ENCODE measurements at regions not wholly inside any gene's neighbourhood (a gene's known extent, or its start where the extent isn't known, plus 50 kb on each side); places are given as distances from the start of the nearest gene placed in this dataset.

DNA sequence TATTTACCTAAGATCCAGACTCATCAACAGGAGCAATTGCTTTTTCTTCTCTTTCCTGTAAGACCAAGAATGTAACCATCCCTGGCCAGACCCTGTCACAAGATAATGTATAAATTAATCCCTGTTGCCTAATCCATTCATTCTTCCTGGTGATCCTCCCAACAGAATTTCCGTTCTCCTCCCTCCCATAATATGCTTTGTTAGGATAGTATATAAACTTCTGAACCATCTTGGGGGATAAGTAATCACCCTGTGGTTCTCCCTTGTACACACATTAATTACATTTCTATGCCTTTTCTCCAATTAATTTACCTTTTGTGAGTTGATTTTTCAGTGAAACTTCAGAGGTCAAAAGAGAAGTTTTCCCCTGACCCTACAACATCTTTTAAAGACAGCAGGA is 76.2 kb upstream of the RASSF8 start:
- TF ChIP-seq, protein P1, sequence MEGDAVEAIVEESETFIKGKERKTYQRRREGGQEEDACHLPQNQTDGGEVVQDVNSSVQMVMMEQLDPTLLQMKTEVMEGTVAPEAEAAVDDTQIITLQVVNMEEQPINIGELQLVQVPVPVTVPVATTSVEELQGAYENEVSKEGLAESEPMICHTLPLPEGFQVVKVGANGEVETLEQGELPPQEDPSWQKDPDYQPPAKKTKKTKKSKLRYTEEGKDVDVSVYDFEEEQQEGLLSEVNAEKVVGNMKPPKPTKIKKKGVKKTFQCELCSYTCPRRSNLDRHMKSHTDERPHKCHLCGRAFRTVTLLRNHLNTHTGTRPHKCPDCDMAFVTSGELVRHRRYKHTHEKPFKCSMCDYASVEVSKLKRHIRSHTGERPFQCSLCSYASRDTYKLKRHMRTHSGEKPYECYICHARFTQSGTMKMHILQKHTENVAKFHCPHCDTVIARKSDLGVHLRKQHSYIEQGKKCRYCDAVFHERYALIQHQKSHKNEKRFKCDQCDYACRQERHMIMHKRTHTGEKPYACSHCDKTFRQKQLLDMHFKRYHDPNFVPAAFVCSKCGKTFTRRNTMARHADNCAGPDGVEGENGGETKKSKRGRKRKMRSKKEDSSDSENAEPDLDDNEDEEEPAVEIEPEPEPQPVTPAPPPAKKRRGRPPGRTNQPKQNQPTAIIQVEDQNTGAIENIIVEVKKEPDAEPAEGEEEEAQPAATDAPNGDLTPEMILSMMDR (IDR thresholded peaks at IDR 0.05; ENCODE audit: low read length, missing control alignments), result no peak
- no peak overlapping the region for H3K4me3 ChIP-seq (replicated peaks; ENCODE audit: low read depth, low read length)
- DNase-seq (ENCODE audit: low read depth), result no peak

DNA sequence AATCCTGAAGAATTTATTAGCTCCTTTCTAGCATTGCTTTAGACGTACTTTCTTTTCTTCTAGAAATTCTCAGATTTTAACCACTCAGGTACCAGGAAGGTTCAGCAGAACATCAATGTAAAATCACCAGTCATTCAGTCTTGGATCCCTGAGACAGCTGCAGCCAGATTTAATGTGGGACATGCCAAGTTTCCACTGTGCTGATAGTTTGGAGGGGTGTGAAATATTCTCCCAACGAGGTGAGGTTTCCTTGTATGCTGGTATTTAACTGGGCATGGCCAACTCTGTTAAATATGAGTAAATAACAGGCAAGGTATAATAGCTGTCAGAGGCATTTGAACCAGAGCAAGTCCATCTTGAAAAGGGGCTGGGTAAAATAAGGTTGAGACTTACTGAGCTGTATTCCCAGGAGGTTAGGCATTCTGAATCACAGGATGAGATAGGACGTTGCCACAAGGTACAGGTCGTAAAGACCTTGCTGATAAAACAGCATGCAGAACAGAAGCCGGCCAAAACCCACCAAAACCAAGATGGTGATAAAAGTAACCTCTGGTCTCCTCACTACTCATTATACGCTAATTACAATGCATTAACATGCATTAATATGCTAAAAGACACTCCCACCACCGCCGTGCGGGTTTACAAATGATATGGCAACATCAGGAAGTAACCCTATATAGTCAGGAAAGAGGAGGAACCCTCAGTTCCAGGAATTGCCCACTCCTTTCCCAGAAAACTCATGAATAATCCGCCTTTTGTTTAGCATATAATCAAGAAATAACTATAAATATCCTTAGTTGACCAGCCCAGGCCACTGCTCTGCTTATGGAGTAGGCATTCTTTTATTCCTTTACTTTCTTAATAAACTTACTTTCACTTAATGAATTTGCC is 75.2 kb upstream of the RASSF8 start:
- no peak overlapping the region for H3K4me3 ChIP-seq (replicated peaks; ENCODE audit: low read depth, low read length)
- TF ChIP-seq, protein P1 (IDR thresholded peaks at IDR 0.05; ENCODE audit: low read length, missing control alignments), result no peak
- DNase-seq (ENCODE audit: low read depth), result peak; percentile 5

DNA sequence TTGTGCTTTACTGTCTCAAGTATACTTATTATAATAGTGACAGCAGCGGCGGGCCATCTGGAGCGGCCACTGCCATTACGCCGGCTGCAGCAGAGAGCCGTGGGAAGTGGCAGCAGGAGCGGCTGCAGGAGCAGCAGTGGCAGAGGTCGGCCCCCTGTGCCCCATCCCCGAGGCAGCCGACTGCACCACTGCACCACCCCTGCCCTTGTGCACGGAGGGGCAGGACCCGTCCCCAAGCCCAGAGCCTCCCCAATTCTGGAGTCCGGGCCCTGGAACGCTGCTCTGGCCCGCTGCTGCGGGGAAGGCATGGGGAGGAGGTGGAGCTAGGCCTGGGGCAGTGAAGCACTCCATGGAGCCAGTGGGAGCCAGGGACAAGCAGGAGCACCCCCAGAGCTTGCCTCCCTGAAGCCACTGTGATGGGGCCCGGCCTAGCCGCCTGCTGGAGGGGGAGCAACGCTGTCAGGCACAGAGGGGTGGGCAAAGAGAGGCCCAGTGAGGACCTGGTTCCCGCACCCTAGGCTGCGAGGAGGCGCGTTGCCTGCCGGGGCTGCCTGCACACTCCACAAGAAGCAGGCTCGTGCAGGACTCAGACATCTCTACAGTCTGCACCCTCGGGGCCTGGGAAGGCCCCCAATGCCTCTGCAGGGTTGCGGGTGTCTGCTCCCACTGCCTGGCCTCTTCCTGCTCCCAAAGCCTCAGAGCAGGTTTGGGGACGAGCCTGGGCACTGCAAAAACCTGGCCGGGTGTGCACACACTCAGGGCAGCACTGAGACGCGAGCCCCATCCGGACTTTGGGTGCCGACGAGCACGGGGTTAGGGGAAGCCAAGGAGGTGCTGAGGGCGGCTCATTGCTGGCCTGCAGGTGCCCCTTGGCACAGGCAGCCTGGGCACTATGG is 74.2 kb upstream of the RASSF8 start:
- no peak overlapping the region for H3K4me3 ChIP-seq (replicated peaks; ENCODE audit: low read depth, low read length)
- no peak for DNase-seq (ENCODE audit: low read depth)
- TF ChIP-seq, protein P1 (IDR thresholded peaks at IDR 0.05; ENCODE audit: low read length, missing control alignments), result no peak

DNA sequence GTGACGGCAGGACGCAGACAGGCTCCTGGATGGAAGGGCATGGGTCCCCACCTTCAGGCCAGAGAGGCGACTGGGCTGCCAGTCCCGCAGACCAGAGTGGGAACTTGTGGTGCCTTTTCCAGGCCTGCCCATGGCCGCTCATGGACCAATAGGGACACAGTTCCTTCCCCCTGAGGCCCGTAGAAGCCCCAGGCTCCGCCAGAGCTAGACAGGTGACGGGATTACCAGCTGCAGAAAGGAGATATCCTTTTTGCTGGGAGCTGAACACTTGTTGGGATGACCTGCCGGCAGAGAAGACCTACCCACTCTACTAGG is 73.6 kb upstream of the RASSF8 start:
- TF ChIP-seq, protein P1 (IDR thresholded peaks at IDR 0.05; ENCODE audit: low read length, missing control alignments), result no peak
- DNase-seq (ENCODE audit: low read depth), result no peak
- no peak overlapping the region for H3K4me3 ChIP-seq (replicated peaks; ENCODE audit: low read depth, low read length)

DNA sequence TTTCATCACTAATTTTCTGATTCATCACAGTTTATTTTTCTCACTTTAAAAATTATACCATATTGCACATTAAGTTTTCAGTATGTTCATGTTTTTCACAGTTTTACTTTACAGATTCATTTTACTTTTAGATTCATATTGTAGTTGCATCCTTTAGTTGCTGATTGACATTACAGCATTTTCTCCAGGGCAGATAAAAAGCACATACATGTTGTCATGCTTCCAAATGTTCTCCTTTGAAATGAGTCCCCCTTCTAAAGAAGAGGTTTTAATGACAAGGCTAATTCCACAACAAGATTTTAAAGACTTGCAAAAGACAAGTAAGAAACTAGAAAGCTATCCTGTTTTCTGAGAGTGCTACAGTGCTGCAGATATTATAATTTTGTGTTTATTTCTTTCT is 72.1 kb upstream of the RASSF8 start:
- TF ChIP-seq, protein P1 (IDR thresholded peaks at IDR 0.05; ENCODE audit: low read length, missing control alignments), result no peak
- H3K4me3 ChIP-seq (replicated peaks; ENCODE audit: low read depth, low read length), result no peak overlapping the region
- DNase-seq (ENCODE audit: low read depth), result no peak

DNA sequence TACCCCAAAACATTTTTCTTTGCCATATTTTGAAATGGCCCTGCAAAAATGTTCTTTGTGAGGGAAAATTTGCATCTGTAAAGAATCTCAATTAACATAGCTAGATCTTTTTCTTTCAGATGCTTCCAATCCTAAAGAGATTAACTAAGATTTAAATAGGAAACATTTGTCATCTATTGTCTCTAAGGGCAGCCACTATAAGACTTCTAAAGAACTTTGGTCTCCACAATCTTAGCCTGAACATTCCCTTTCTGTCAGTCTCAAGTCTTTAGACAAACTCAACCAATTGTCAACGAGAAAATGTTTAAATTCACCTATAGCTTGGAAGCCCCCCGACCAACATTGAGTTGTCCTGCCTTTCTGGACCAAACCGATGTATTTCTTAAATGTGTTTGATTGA is 71.1 kb upstream of the RASSF8 start:
- no peak overlapping the region for H3K4me3 ChIP-seq (replicated peaks; ENCODE audit: low read depth, low read length)

More for the DNA sequence above, 71.1 kb upstream of the RASSF8 start:
- no peak for DNase-seq (ENCODE audit: low read depth)
- TF ChIP-seq, protein P1 (IDR thresholded peaks at IDR 0.05; ENCODE audit: low read length, missing control alignments), result no peak

All from fibroblast of pulmonary artery (primary cell).